ENCODE measurements at regions not wholly inside any gene's neighbourhood (a gene's known extent, or its start where the extent isn't known, plus 50 kb on each side); places are given as distances from the start of the nearest gene placed in this dataset.

- TF ChIP-seq CTCF (IDR thresholded peaks at IDR 0.05; ENCODE audit: borderline replicate concordance), result no peak
These were observed 185.0 kb downstream of the TMEM18 start for GRCh38 chr2:492178-492577.

GRCh38 chr2:489838-490237 lies 187.4 kb downstream of the TMEM18 start:
- TF ChIP-seq CTCF (IDR thresholded peaks at IDR 0.05; ENCODE audit: borderline replicate concordance), result no peak

More at GRCh38 chr2:492178-492577, 185.0 kb downstream of the TMEM18 start:
- Histone ChIP-seq H3K4me1 (no peaks in the 10 kb centered on the region), H3K27ac (replicated peaks) (no peak overlapping the region), H3K36me3 (no peaks in the 10 kb centered on the region), H3K4me3 (no peak overlapping the region), H3K9me3 (replicated peaks) (no peaks in the 10 kb centered on the region), H3K27me3 (ENCODE audit: low read depth) (peaks cover 57% of the 10 kb centered on the region)
- no peak for DNase-seq
- intact Hi-C loops (cut with micrococcal nuclease), result no loop called here

GRCh38 chr2:489084-489483 lies 188.1 kb downstream of the TMEM18 start:
- intact Hi-C loops (cut with micrococcal nuclease), result no loop called here
- TF ChIP-seq CTCF (IDR thresholded peaks at IDR 0.05; ENCODE audit: borderline replicate concordance), result no peak
- H3K27ac ChIP-seq (replicated peaks), result no peak overlapping the region

More at GRCh38 chr2:489838-490237, 187.4 kb downstream of the TMEM18 start:
- intact Hi-C loops (cut with micrococcal nuclease), result no loop called here
- H3K27me3 ChIP-seq (ENCODE audit: low read depth), result peaks cover 57% of the 10 kb centered on the region
- no peaks in the 10 kb centered on the region for H3K9me3 ChIP-seq (replicated peaks)
- H3K4me1 ChIP-seq, result no peaks in the 10 kb centered on the region
- no peak for DNase-seq
- H3K27ac ChIP-seq (replicated peaks), result no peak overlapping the region
- no peak overlapping the region for H3K4me3 ChIP-seq
- H3K36me3 ChIP-seq, result no peaks in the 10 kb centered on the region

GRCh38 chr2:487186-488079 lies 189.8 kb downstream of the TMEM18 start:
- H3K9me3 ChIP-seq (replicated peaks), result no peaks in the 10 kb centered on the region
- no peak overlapping the region for H3K4me3 ChIP-seq
- no peak for TF ChIP-seq CTCF (IDR thresholded peaks at IDR 0.05; ENCODE audit: borderline replicate concordance)
- peaks cover 49% of the 10 kb centered on the region for H3K27me3 ChIP-seq (ENCODE audit: low read depth)
- H3K4me1 ChIP-seq, result no peaks in the 10 kb centered on the region
- no peak for DNase-seq
- intact Hi-C loops (cut with micrococcal nuclease), result no loop called here
- H3K27ac ChIP-seq (replicated peaks), result no peak overlapping the region
- no peaks in the 10 kb centered on the region for H3K36me3 ChIP-seq

More at GRCh38 chr2:489084-489483, 188.1 kb downstream of the TMEM18 start:
- no peaks in the 10 kb centered on the region for H3K9me3 ChIP-seq (replicated peaks)
- no peaks in the 10 kb centered on the region for H3K36me3 ChIP-seq
- no peak overlapping the region for H3K4me3 ChIP-seq
- H3K4me1 ChIP-seq, result no peaks in the 10 kb centered on the region
- H3K27me3 ChIP-seq (ENCODE audit: low read depth), result peaks cover 60% of the 10 kb centered on the region
- no peak for DNase-seq

- DNase-seq, result no peak
- no peaks in the 10 kb centered on the region for H3K9me3 ChIP-seq (replicated peaks)
- no peak overlapping the region for H3K4me3 ChIP-seq
- no peaks in the 10 kb centered on the region for H3K36me3 ChIP-seq
- no peak overlapping the region for H3K27ac ChIP-seq (replicated peaks)
- intact Hi-C loops (cut with micrococcal nuclease), result no loop called here
- no peak for TF ChIP-seq CTCF (IDR thresholded peaks at IDR 0.05; ENCODE audit: borderline replicate concordance)
- peaks cover 47% of the 10 kb centered on the region for H3K27me3 ChIP-seq (ENCODE audit: low read depth)
- no peaks in the 10 kb centered on the region for H3K4me1 ChIP-seq
These were observed 190.8 kb downstream of the TMEM18 start for GRCh38 chr2:486371-486770.

Measured in left ventricle myocardium inferior (tissue), 1 donor.